Coronary artery (tissue), 2 donors: ENCODE measurements at regions not wholly inside any gene's neighbourhood (a gene's known extent, or its start where the extent isn't known, plus 50 kb on each side); places are given as distances from the start of the nearest gene placed in this dataset.

Source experiments
- DNase-seq: peaks from one replicate; pipeline ENCODE4 v3.0.0-alpha.2; 2017; ENCODE audit warnings: low spot score
- H3K27ac ChIP-seq, 2 donors: fragments of 200-600 bp; sonication (generic); one replicate each; pipeline ENCODE4 v1.5.1; 2016 to 2019
- H3K4me3 ChIP-seq: fragments of 200-600 bp; sonication (generic); 2 replicates; pipeline ENCODE4 v1.5.1; 2016; ENCODE audit warnings: mild to moderate bottlenecking, moderate library complexity
- TF ChIP-seq, protein P1 (sequence below): fragments of 200-600 bp; sonication (generic); IDR thresholded peaks from one replicate; pipeline ENCODE4 v1.5.1; 2019; ENCODE audit warnings: antibody characterized with exemption

DNA sequence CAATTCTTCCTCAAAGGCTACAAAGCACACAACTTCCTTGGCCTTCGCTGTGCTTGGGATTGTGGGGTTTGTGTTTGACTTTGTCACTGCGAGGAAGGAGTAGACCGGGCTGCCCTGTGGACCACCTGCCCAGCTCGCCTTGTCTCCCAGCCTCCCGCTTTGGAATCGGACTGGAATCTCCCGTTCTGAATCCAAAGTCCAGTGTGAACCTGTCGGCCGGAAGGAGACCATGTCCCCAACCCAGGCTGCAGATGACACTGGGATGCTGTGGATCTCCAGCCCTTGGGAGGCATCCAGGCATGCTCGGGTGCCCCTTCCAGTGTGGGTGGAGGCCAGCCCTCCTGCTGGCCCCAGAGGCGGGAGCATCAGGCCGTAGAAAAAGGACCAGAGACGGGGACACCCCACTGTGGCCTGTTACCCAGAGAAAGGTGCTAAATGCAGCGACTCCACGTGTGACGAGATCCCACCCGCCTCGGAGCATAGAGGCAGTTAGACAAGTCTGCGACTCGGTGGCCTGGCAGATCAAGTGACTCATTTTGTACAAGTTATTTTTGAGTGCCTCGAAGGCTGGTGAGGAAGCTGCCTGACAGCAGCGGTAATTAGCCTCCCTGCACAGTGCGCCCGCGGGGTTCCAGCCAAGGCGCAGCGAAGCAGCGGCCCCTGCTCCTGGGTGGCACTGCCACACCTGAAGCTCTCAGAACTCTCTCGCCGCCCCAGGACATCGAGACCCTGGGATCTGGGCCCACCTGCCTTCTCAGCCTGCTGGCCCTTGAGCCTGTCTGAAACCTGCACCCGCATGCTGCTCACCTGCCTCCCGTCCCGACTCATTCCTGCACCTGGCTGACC is 57.5 kb downstream of the ADRA2C start:
- no peak overlapping the region for H3K4me3 ChIP-seq
- TF ChIP-seq, protein P1, sequence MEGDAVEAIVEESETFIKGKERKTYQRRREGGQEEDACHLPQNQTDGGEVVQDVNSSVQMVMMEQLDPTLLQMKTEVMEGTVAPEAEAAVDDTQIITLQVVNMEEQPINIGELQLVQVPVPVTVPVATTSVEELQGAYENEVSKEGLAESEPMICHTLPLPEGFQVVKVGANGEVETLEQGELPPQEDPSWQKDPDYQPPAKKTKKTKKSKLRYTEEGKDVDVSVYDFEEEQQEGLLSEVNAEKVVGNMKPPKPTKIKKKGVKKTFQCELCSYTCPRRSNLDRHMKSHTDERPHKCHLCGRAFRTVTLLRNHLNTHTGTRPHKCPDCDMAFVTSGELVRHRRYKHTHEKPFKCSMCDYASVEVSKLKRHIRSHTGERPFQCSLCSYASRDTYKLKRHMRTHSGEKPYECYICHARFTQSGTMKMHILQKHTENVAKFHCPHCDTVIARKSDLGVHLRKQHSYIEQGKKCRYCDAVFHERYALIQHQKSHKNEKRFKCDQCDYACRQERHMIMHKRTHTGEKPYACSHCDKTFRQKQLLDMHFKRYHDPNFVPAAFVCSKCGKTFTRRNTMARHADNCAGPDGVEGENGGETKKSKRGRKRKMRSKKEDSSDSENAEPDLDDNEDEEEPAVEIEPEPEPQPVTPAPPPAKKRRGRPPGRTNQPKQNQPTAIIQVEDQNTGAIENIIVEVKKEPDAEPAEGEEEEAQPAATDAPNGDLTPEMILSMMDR: no peak

DNA sequence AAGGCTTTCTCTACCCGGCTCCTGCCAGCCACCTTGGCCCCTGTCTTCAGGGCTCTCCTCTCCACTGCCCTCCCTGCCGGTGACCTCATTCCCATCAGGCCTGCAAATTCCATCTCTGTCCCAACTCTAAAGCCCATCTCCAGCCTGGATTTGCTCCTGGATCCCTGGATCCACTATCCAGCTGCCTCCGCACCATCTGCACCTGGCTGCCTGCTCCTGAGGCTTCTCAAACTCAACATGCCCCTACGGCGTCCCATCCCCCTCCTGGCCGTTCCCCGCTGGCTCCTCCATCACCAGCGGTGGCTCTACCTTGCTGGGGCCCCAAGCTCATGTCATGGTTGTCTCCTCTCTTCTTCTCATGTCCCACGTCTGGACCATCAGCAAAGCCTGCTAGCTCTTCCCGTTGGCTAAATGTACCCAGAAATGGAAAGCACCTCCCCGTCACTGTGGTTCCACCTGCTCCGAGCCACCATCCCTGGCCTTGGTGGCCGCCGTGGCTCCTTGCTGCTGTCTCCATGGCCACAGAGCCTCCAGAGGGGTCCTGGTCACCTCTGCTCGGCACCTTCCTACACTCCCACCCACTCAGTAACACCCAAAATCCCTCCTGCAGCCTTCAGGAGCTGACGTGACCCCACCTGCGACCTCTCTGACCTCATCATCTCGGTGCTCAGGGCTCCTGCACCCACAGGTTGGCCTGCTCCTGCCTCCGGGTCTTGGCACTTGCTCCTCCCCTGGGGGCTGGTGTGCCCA is 58.5 kb downstream of the ADRA2C start:
- H3K4me3 ChIP-seq: no peak overlapping the region
- TF ChIP-seq, protein P1: no peak
- no peak overlapping the region for H3K27ac ChIP-seq
- DNase-seq: no peak

More for the DNA sequence above, 57.5 kb downstream of the ADRA2C start:
- DNase-seq: no peak
- H3K27ac ChIP-seq: no peak overlapping the region

DNA sequence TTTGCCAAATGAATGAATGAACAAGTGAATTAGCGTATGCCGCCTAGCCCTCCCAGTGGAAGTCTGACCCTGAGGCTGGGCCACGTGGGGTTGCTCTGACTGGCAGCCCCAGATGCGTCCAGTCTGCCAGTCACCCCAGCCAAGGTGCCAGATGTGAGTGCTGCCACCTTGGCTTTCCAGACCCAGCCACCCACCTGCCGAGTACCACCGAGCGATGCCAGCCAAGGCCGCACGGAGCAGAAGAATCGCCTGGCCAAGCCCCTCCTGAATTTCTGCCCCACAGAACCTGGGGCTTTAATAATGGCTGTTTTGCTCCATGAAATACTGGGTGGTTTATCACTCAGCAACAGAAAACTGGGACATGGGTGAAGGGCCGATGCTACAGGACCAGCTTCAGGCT is 59.3 kb downstream of the ADRA2C start:
- Histone ChIP-seq H3K4me3 (no peak overlapping the region), H3K27ac (no peak overlapping the region)
- DNase-seq: no peak
- TF ChIP-seq, protein P1: no peak

DNA sequence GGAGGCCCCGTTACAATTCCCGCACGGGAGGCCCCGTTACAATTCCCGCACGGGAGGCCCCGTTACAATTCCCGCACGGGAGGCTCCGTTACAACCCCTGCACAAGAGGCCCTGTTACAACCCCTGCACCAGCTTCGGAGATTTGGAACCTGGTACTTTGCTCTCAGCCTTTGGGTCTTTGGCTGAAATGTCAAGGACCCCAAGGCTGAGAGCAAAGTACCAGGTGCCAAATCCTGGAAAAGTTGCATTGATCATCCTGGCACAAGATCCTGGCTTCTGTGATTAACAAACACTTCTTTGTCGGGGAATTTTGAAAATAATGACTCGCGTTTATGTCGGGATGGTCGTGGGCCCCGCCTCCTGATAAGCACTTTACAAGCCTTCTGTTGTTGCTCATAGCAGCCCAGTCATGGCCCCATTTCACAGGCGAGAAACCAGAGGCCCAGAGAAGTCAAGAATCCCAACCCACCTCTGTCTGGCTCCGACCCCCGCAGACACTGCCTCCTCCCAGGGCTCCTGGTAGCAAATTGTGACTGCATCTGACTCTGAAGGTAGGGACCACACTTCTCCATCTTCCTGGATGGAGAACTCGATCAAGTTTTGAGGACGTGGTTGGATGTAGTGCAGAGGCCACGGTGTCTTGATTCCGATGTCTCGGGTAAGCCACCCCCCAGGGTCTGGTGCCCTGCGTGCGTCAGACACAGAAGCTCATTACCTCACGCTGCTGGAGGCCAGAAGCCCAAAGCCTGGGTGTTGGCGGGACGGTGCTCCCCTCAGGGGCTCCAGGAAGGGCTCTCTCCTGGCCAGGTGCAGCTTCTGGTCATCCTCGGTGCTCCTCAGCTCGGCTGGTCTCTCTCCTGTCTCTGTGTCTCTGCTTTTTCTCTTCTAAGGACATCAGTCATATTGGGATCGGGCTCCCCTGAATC is 60.3 kb downstream of the ADRA2C start:
- no peak for DNase-seq
- Histone ChIP-seq H3K4me3 (no peak overlapping the region), H3K27ac (peak overlapping the region in 1 of 2 donors; percentile 76)
- TF ChIP-seq, protein P1: no peak

DNA sequence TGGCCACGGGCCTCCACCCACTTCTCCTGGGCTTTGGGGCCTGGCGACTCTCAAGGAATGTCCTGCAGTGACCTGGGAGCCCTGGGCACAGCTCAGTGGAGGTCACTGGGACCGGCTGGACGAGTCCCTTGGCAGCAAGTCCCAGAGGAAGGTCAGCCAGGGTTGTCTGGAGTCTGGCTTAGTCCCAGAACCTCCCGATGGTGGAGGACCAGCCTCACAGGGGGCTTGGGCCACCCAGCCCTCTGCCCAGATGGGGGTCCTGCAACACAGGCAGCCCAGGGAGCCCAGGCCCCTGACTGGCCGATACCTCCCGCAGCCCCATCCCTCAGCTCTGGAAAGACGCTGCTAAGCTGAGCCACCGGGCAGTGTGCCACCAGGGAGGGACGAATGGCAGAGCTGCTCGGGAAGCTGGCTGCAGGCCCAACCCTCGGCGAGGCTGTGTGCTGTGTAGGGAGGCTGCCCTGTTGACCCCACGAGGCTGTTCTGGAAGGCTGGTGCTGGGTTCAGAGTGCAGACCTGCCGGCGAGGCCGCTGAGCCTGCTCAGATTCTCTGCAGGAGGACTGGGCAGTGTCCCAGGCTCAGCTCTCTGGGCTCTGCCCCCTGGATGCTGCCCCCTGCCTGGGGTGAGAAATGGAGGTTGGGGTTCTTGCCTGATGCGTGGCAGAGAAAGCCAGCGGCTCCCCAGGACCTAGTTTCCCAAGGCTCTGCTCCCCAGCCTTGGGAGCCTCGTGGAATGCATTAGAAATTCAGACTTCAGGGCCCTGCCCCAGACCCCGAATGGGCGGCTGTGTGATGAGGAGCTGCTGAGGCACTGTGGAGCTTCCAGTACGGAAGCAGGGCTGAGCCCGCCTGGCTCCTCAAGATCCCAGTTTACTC is 61.7 kb downstream of the ADRA2C start:
- TF ChIP-seq, protein P1: no peak
- Histone ChIP-seq H3K4me3 (peak overlapping the region; percentile 59), H3K27ac (peak overlapping the region in 1 of 2 donors; percentile 76)
- DNase-seq: peak; percentile 83

DNA sequence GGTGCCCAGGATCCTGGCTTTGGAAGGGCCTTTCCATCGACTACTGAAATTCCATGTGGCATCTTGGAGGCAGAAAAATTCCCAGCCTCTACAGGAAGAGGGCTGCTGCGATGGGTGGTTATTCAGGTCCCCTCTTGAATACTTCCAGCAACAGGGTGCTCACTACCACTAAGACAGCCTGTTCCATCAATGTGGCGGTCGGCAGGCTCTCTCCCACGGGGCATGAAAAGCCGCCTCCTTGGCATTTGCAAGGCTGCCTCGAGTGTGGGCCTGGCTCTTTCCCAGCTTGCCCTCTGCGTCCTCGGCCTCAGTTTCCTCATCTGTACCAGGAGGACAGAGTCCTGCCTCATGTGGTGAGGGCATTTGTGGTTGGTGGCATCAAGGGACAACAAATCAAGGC is 62.4 kb downstream of the ADRA2C start:
- H3K27ac ChIP-seq: no peak overlapping the region
- no peak for DNase-seq
- no peak overlapping the region for H3K4me3 ChIP-seq
- TF ChIP-seq, protein P1: no peak
